ENCODE measurements at regions not wholly inside any gene's neighbourhood (a gene's known extent, or its start where the extent isn't known, plus 50 kb on each side); places are given as distances from the start of the nearest gene placed in this dataset.

- no peak for DNase-seq
Measured at GRCh38 chr2:234550511-234551107, 53.7 kb upstream of the ARL4C start.

GRCh38 chr2:234550056-234550455 lies 53.2 kb upstream of the ARL4C start:
- no peak for DNase-seq

DNA sequence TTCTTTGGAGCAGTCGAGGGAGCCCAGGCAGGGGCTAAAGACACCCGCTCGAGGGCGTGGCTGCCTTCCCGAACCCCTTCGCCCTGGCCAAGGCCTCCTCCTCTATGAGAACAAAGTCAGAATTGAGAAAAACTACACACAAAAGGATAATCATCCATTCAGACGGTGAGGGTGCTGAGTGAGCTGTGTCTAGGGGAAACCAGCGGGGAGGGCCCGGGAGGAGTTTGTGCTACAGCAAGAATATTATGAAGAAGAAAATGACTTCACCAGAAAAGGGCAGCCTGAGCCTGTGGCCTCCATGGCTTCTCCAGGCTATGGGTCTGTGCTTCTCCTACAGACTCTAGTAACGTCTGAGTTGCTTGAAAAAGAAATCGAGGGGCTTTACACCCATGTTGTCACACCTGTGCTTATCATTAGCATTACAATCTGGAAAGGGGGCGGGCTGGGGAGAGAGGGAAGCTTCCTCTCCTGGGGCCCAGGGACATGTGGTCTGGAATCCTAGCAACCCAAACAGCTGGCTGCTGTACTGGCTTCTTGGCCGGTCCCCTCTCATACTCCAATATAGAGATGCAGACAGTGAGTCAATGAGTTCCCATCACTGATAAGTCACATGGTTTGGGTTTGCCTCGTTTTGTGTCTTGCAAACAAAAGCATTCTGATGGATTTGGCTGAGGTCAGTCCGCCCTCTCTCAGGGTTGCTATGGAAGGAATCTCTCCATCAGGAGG lies 52.0 kb upstream of the ARL4C start:
- no peak for DNase-seq

- no peak for DNase-seq
Measured at GRCh38 chr2:234546770-234547169, 49.9 kb upstream of the ARL4C start.

All from GF-D8 (cell line).